Sigmoid colon (tissue), 6 donors: ENCODE measurements at regions not wholly inside any gene's neighbourhood (a gene's known extent, or its start where the extent isn't known, plus 50 kb on each side); places are given as distances from the start of the nearest gene placed in this dataset.

Experiments used
- DNase-seq: peaks from one replicate; pipeline ENCODE4 v3.0.0-alpha.2; 2019
- H3K27ac ChIP-seq, 4 donors: fragments of 200-600 bp; sonication (generic); one replicate each; pipeline ENCODE4 v1.5.1; 2016 to 2019; ENCODE audit warnings: mild to moderate bottlenecking in 1 of 4
- H3K27me3 ChIP-seq, 3 donors: fragments of 200-600 bp; sonication (generic); one replicate each; pipeline ENCODE4 v1.5.1; 2019; ENCODE audit warnings: mild to moderate bottlenecking in 1 of 3
- H3K36me3 ChIP-seq, 4 donors: fragments of 200-600 bp; sonication (generic); one replicate each; pipeline ENCODE4 v1.5.1; 2016 to 2019
- H3K4me1 ChIP-seq, 4 donors: fragments of 200-600 bp; sonication (generic); one replicate each; pipeline ENCODE4 v1.5.1; 2017 to 2019
- H3K4me3 ChIP-seq, 4 donors: fragments of 200-600 bp; sonication (generic); one replicate each; pipeline ENCODE4 v1.5.1; 2017 to 2019; ENCODE audit warnings: mild to moderate bottlenecking in 2 of 4, moderate library complexity in 1 of 4
- H3K9me3 ChIP-seq, 4 donors: fragments of 200-600 bp in 3 of 4; sonication (generic) in 3 of 4; one replicate each; pipeline versions ENCODE4 v1.5.1 to v1.6.1; 2013 to 2019
- CTCF ChIP-seq, 4 experiments: fragments of 450-650 bp in 3 of 4; fragments of 200-600 bp in 1 of 4; IDR thresholded peaks; one replicate each; pipeline ENCODE4 v1.5.1; 2016 to 2019; ENCODE audit warnings: antibody characterized with exemption in 4 of 4, mild to moderate bottlenecking in 3 of 4, moderate library complexity in 2 of 4
- EP300 ChIP-seq, 4 donors: sonication (generic); formaldehyde crosslinking; IDR thresholded peaks; one replicate each; pipeline ENCODE4 v1.6.1; 2017; ENCODE audit warnings: antibody characterized with exemption in 4 of 4
- POLR2A ChIP-seq, 2 donors: fragments of 450-650 bp; IDR thresholded peaks; one replicate each; pipeline ENCODE4 v1.6.1; 2016; ENCODE audit warnings: antibody characterized with exemption in 2 of 2, mild to moderate bottlenecking in 2 of 2, moderate library complexity in 2 of 2
- POLR2AphosphoS5 ChIP-seq, 4 donors: sonication (generic); formaldehyde crosslinking; IDR thresholded peaks; one replicate each; pipeline ENCODE4 v1.6.1; 2017; ENCODE audit warnings: antibody characterized with exemption in 4 of 4
- WGBS, 2 donors: extraction: QIAGEN DNeasy Blood & Tissue Kit; methylation state at CpG; one replicate each; pipeline ENCODE4 v1.1.7; 2013; 5-methylcytosine and 5-hydroxymethylcytosine counted together
- intact Hi-C: fragments of 100-400 bp; cut with DNase I; formaldehyde crosslinking; loops from one replicate; pipeline ENCODE4 v1.15.1; 2023
- donor health status: healthy with polysubstance abuse.
- donor health status: healthy.

- no peak overlapping the region for H3K4me3 ChIP-seq
- no peaks in the 10 kb centered on the region for H3K4me1 ChIP-seq
- no peaks in the 10 kb centered on the region for H3K27me3 ChIP-seq
- TF ChIP-seq CTCF (IDR thresholded peaks at IDR 0.05), result no peak
- TF ChIP-seq EP300 (IDR thresholded peaks at IDR 0.05), result no peak
- no peak for TF ChIP-seq POLR2AphosphoS5 (IDR thresholded peaks at IDR 0.05)
- TF ChIP-seq POLR2A (IDR thresholded peaks at IDR 0.05), result no peak
- no peaks in the 10 kb centered on the region for H3K36me3 ChIP-seq
- no peak for DNase-seq
- no peak overlapping the region for H3K27ac ChIP-seq
- intact Hi-C loops, result no loop called here
- H3K9me3 ChIP-seq, result no peaks in the 10 kb centered on the region
- 78 to 79% methylated on average over 1 of the region's 1 CpG for WGBS, 2 donors
Observed at GRCh38 chr5:123844873-123845272, 332.9 kb downstream of the CSNK1G3 start.

- no peak overlapping the region for H3K4me3 ChIP-seq
- TF ChIP-seq POLR2A (IDR thresholded peaks at IDR 0.05) (no peak), EP300 (IDR thresholded peaks at IDR 0.05) (no peak), POLR2AphosphoS5 (IDR thresholded peaks at IDR 0.05) (no peak), CTCF (IDR thresholded peaks at IDR 0.05) (no peak)
- no peak for DNase-seq
- WGBS, 2 donors, result 72 to 82% methylated on average over 4 of the region's 4 CpGs
- H3K9me3 ChIP-seq, result no peaks in the 10 kb centered on the region
- H3K4me1 ChIP-seq, result no peaks in the 10 kb centered on the region
- intact Hi-C loops, result no loop called here
- no peak overlapping the region for H3K27ac ChIP-seq
- no peaks in the 10 kb centered on the region for H3K27me3 ChIP-seq
- no peaks in the 10 kb centered on the region for H3K36me3 ChIP-seq
Observed at GRCh38 chr5:123835421-123835820, 323.4 kb downstream of the CSNK1G3 start.

GRCh38 chr5:123830575-123830974 is 318.6 kb downstream of the CSNK1G3 start:
- Histone ChIP-seq H3K4me1 (no peaks in the 10 kb centered on the region), H3K27ac (no peak overlapping the region), H3K27me3 (no peaks in the 10 kb centered on the region), H3K36me3 (no peaks in the 10 kb centered on the region), H3K4me3 (no peak overlapping the region), H3K9me3 (no peaks in the 10 kb centered on the region)
- TF ChIP-seq POLR2A (IDR thresholded peaks at IDR 0.05), result no peak
- no peak for TF ChIP-seq POLR2AphosphoS5 (IDR thresholded peaks at IDR 0.05)
- no peak for TF ChIP-seq EP300 (IDR thresholded peaks at IDR 0.05)
- TF ChIP-seq CTCF (IDR thresholded peaks at IDR 0.05), result no peak
- no peak for DNase-seq
- WGBS, 2 donors, result 91 to 92% methylated on average over 2 of the region's 2 CpGs
- intact Hi-C loops, result no loop called here

- no peak for TF ChIP-seq POLR2AphosphoS5 (IDR thresholded peaks at IDR 0.05)
- TF ChIP-seq POLR2A (IDR thresholded peaks at IDR 0.05), result no peak
- no peak for TF ChIP-seq CTCF (IDR thresholded peaks at IDR 0.05)
- no peak for TF ChIP-seq EP300 (IDR thresholded peaks at IDR 0.05)
- no peaks in the 10 kb centered on the region for H3K4me1 ChIP-seq
- no peak for DNase-seq
- H3K27me3 ChIP-seq, result no peaks in the 10 kb centered on the region
- 96 to 97% methylated on average over 2 of the region's 2 CpGs for WGBS, 2 donors
- no peak overlapping the region for H3K4me3 ChIP-seq
- H3K36me3 ChIP-seq, result no peaks in the 10 kb centered on the region
- H3K9me3 ChIP-seq, result no peaks in the 10 kb centered on the region
- no peak overlapping the region for H3K27ac ChIP-seq
- intact Hi-C loops, result no loop called here
Observed at GRCh38 chr5:123827811-123828210, 315.8 kb downstream of the CSNK1G3 start.

GRCh38 chr5:123819833-123820232 is 307.9 kb downstream of the CSNK1G3 start:
- no peak for TF ChIP-seq POLR2A (IDR thresholded peaks at IDR 0.05)
- TF ChIP-seq POLR2AphosphoS5 (IDR thresholded peaks at IDR 0.05), result no peak
- no peak for TF ChIP-seq CTCF (IDR thresholded peaks at IDR 0.05)
- no peak for TF ChIP-seq EP300 (IDR thresholded peaks at IDR 0.05)
- no peak overlapping the region for H3K4me3 ChIP-seq
- intact Hi-C loops, result no loop called here
- DNase-seq, result no peak
- peaks cover 0 to 12% (median 7%) of the 10 kb centered on the region in 4 donors for H3K4me1 ChIP-seq
- H3K36me3 ChIP-seq, result no peaks in the 10 kb centered on the region
- H3K27ac ChIP-seq, result no peak overlapping the region
- 88 to 95% methylated on average over 4 of the region's 4 CpGs for WGBS, 2 donors
- H3K9me3 ChIP-seq, result no peaks in the 10 kb centered on the region
- no peaks in the 10 kb centered on the region for H3K27me3 ChIP-seq
